Testis (tissue), 2 donors: ENCODE measurements at regions not wholly inside any gene's neighbourhood (a gene's known extent, or its start where the extent isn't known, plus 50 kb on each side); places are given as distances from the start of the nearest gene placed in this dataset.

Source experiments
- DNase-seq: peaks from one replicate; pipeline ENCODE4 v3.0.0-alpha.2; 2019
- H3K27ac ChIP-seq, 2 donors: fragments of 200-600 bp; sonication (generic); one replicate each; pipeline ENCODE4 v1.5.1; 2019
- H3K27me3 ChIP-seq: fragments of 200-600 bp; sonication (generic); one replicate; pipeline ENCODE4 v1.5.1; 2019
- H3K36me3 ChIP-seq: fragments of 200-600 bp; sonication (generic); one replicate; pipeline ENCODE4 v1.5.1; 2017; ENCODE audit warnings: low read depth; ENCODE audit errors: missing control alignments
- H3K4me1 ChIP-seq: fragments of 200-600 bp; sonication (generic); one replicate; pipeline ENCODE4 v1.5.1; 2019
- H3K4me3 ChIP-seq, 2 donors: fragments of 200-600 bp; sonication (generic); one replicate each; pipeline ENCODE4 v1.5.1; 2017 to 2019
- H3K9me3 ChIP-seq: fragments of 200-600 bp; sonication (generic); one replicate; pipeline ENCODE4 v1.5.1; 2017
- CTCF ChIP-seq, 3 experiments: fragments of 450-650 bp in 2 of 3; fragments of 200-600 bp in 1 of 3; sonication (generic) in 1 of 3; IDR thresholded peaks; one replicate each; pipeline ENCODE4 v1.5.1; 2016 to 2019; ENCODE audit warnings: antibody characterized with exemption in 3 of 3, mild to moderate bottlenecking in 2 of 3, moderate library complexity in 1 of 3
- POLR2A ChIP-seq: fragments of 450-650 bp; IDR thresholded peaks from one replicate; pipeline ENCODE4 v1.6.1; 2017; ENCODE audit warnings: antibody characterized with exemption, mild to moderate bottlenecking, moderate library complexity
- WGBS, 2 donors: methylation state at CpG; one replicate each; pipeline ENCODE4 v1.1.5; 2018; 5-methylcytosine and 5-hydroxymethylcytosine counted together
- intact Hi-C: fragments of 100-400 bp; cut with DNase I; formaldehyde crosslinking; loops from one replicate; pipeline ENCODE4 v1.15.1; 2023; ENCODE audit warnings: low total_unique reads

GRCh38 chr10:130635528-130635927 is 499.3 kb downstream of the GLRX3 start:
- WGBS, 2 donors = 53 to 65% methylated on average over 9 of the region's 9 CpGs
- H3K4me1 ChIP-seq = no peaks in the 10 kb centered on the region
- intact Hi-C loops = no loop called here
- no peaks in the 10 kb centered on the region for H3K9me3 ChIP-seq
- H3K36me3 ChIP-seq = no peaks in the 10 kb centered on the region
- H3K27me3 ChIP-seq = no peaks in the 10 kb centered on the region
- DNase-seq = no peak
- H3K4me3 ChIP-seq = no peak overlapping the region
- TF ChIP-seq CTCF (IDR thresholded peaks at IDR 0.05) (no peak), POLR2A (no peak)
- H3K27ac ChIP-seq = no peak overlapping the region

GRCh38 chr10:130636313-130636930 is 500.2 kb downstream of the GLRX3 start:
- Histone ChIP-seq H3K9me3 (no peaks in the 10 kb centered on the region), H3K36me3 (no peaks in the 10 kb centered on the region), H3K4me1 (no peaks in the 10 kb centered on the region), H3K27me3 (no peaks in the 10 kb centered on the region), H3K4me3 (no peak overlapping the region), H3K27ac (no peak overlapping the region)
- 72% methylated on average over 6 of the region's 6 CpGs for WGBS, 2 donors
- DNase-seq = no peak
- intact Hi-C loops = no loop called here
- no peak for TF ChIP-seq CTCF (IDR thresholded peaks at IDR 0.05)
- no peak for TF ChIP-seq POLR2A

- Histone ChIP-seq H3K27ac (no peak overlapping the region), H3K4me1 (no peaks in the 10 kb centered on the region), H3K4me3 (no peak overlapping the region), H3K9me3 (no peaks in the 10 kb centered on the region), H3K27me3 (no peaks in the 10 kb centered on the region), H3K36me3 (no peaks in the 10 kb centered on the region)
- DNase-seq = no peak
- intact Hi-C loops = no loop called here
- WGBS, 2 donors = 62 to 63% methylated on average over 4 of the region's 4 CpGs
- TF ChIP-seq CTCF (IDR thresholded peaks at IDR 0.05) (no peak), POLR2A (no peak)
Measured at GRCh38 chr10:130637089-130637676, 501.0 kb downstream of the GLRX3 start.

GRCh38 chr10:130638991-130639390 is 502.8 kb downstream of the GLRX3 start:
- Histone ChIP-seq H3K4me1 (no peaks in the 10 kb centered on the region), H3K27ac (no peak overlapping the region), H3K27me3 (no peaks in the 10 kb centered on the region), H3K9me3 (no peaks in the 10 kb centered on the region), H3K4me3 (no peak overlapping the region), H3K36me3 (no peaks in the 10 kb centered on the region)
- intact Hi-C loops = no loop called here
- WGBS, 2 donors = 79 to 86% methylated on average over 4 of the region's 4 CpGs
- DNase-seq = no peak
- TF ChIP-seq CTCF (IDR thresholded peaks at IDR 0.05) (no peak), POLR2A (no peak)

- no peak for DNase-seq
- H3K4me1 ChIP-seq = no peaks in the 10 kb centered on the region
- no peak overlapping the region for H3K4me3 ChIP-seq
- H3K9me3 ChIP-seq = no peaks in the 10 kb centered on the region
- H3K36me3 ChIP-seq = no peaks in the 10 kb centered on the region
- no peak overlapping the region for H3K27ac ChIP-seq
- WGBS, 2 donors = 94 to 95% methylated on average over 4 of the region's 4 CpGs
- no peaks in the 10 kb centered on the region for H3K27me3 ChIP-seq
- TF ChIP-seq CTCF (IDR thresholded peaks at IDR 0.05) = no peak
- no peak for TF ChIP-seq POLR2A
- intact Hi-C loops = no loop called here
Measured at GRCh38 chr10:130642926-130643325, 506.7 kb downstream of the GLRX3 start.
